ENCODE measurements at regions not wholly inside any gene's neighbourhood (a gene's known extent, or its start where the extent isn't known, plus 50 kb on each side); places are given as distances from the start of the nearest gene placed in this dataset.
A peak's percentile ranks its signal among the peaks of the same experiment; 100 is the strongest.

DNA sequence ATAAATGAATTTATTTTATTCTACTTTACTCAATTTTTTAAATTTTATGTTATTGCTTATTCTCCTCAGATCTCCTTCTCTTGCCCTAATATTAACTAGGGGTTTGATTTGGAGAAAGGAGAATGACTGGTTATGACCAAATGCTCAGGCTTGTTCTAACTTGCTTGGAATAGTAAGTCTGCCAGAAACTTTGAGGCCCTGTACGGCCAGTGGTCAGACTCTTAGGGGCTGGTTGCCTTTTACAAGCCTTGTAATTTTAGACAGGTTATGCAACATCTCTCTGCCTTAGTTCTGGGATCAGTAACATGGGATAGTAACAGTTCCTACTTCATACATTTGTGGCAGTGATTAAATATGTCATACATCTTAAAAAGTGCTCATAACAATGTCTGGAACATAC, 279.5 kb downstream of the DUSP10 start:
- no peak for DNase-seq (ENCODE audit: low spot score)

DNA sequence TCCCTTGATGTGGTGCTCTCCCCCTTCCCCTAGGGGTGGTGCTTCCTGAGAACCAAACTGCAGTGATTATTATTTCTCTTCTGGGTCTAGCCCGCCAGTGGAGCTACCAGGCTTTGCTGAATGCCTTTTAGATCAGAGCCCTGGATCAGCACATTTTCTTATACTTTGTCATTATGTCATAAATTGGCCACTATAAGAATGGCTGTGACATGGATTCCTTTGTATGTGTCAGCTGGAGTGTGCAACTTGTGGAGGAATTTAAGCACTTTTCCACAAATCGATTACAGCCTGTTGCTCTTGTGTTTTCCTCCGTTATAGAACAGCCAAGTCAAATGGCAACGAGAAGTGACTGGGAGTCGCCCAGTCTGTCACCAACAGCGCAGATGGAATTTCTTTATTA, 273.3 kb downstream of the DUSP10 start:
- DNase-seq (ENCODE audit: low spot score): no peak

DNA sequence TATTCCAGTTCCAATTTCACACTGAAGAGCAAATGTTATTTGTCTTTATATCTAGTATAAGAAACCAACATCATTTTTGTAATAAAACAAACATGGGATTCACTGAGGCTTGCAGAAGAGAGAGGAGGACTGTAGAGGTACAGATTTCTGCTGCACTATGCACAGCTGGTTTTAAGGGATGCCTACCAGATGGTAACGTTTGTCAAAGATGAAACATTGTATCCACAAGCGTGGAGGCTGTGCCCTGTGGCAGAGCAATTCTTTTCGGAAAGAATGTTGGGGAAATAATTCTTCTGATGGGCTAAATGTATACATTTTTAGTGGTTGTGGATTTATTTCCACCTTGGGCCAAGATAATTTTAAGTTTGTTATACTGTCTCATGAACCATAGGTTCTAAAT, 272.4 kb downstream of the DUSP10 start:
- DNase-seq (ENCODE audit: low spot score): no peak

DNA sequence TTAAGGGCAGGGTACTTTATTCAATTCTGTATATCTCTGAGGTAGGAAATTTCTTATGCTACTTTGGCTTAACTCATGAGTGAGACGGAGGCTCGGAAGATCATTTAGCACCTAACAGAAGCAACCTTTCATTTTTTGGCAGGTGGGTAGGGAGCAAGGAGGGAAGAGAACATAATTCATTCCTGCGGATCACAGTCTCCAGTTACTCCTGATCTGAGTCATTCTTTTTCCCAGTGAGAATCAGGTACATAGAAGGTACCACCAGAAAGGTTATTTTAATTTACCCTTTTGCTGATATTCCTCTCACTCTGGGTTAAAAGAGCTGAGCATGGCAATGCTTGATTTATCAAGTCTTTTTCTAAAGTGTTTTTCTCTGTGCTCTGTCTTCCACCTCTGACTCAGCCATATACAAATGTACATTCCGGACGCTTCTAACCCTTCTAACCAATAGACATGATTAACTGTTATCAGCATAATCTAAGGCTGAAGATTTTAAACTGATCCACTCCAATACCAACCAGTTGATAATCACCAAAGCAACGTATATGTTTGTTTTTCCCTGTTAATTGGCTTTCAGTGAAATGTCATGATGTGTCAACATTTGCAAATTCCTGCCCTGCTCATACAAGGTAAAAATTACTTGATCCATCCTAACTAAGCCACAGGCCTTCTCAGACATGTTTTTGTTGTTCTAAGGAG, 271.7 kb downstream of the DUSP10 start:
- DNase-seq (ENCODE audit: low spot score): no peak

DNA sequence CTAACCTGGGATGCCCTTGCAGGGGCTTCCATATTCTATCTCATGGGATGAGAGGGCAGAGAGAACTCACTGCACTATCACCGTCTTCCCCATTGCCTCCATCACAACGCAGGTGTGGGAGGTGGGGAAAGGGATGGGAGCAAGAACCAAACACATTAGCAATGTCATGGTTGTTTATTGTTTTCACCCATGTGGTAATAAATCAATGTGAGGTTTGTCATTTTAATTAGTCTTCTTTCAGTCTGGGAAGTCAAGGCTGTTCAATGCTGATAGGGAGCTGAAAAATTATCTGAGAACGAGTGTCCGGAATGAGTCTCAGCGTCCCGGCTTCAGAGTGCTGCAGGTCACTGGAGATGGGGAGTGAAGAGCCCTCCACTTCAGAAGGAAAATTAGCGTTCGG, 268.5 kb downstream of the DUSP10 start:
- DNase-seq (ENCODE audit: low spot score): no peak

DNA sequence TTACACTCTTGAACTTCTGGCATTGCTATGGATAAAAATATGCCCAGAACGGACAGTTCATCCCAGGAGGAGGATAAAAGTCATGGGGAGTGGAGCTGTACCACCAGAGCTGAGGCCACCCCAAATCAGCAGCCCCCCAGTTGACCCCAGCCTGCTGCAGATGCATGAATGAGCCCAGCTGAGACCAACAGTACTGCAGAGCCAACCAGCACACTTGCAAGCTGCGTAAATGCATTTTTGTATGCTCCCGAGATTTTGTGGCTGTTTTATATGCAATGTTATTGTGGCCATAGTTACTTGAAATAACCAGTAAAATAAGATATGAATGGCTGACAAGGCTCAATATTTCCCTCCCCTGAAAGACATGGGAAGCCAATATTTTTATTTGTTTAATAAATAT, 264.6 kb downstream of the DUSP10 start:
- no peak for DNase-seq (ENCODE audit: low spot score)

DNA sequence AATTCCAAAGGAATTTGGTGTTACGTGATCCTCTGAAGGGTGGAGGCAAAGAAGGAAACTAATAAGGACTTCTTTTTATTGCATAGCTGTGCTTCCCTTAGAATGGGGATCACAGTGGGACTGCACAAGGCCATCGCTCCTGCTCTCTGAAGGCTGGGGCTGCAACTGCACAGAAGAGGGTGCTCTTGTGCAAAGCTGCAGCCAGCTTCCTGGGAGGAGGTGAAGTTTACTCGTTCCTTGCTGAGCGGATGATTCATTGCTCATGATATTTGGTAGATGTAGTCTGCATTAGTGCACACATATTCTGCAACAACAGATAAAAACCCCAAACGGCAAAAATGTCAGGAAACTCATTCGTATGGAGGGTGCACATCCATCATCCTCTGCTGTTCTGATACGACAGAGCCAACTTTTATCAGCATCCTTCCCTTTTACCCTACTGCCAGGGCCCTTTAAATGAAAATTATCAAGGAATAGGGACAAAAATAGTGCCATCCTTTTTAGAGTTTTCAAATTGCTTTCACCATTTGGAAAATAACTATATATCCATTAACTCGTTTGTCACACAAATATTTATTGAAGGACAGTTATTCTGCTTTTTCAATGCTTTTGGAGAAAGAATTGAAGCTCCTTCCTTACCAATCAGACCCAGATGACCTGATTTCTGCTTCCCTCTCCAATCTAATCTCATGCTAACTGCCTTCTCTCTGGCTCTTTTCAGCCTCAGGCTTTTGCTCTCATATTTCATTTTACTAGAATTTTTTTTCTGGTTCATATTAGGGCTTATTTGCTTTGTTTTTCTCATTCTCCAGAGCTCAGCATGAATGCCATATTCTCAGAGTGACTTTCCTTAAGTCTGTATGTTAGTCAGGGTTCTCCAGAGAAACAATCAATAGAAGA, 263.6 kb downstream of the DUSP10 start:
- DNase-seq (ENCODE audit: low spot score): peak; percentile 63

DNA sequence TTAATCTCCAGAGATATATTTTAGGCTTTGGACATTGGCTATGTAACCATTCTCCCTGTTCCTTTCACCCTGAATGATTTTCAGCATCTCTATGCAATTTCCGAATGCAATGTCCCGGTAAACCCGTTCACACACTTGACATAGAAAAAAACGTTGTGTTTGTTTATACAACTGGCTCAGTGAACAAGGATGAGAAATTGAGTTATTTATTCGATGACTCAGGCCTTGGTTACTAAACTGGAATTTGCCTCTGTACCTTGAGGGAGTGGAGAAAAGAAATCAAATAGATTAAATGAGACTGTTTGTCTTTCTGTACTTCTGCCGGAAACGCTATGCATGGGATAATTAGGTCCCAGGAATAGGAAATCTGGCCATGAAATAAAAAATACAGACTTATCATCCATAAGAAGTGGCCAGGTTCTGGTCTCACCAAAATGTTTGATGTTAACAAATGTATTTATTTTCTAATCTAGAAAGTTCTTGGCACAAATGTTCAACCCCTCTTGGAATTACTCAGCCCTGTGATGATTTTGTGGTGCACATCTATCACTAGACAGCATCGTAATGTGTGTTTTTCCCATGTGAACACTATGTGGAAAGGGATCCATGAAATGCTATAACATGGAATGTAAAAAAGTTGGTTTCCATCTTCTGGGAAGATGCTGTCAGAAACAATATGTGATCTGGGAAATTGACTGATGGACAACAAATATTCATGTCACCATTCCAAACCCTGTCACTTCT, 253.9 kb downstream of the DUSP10 start:
- no peak for DNase-seq (ENCODE audit: low spot score)

DNA sequence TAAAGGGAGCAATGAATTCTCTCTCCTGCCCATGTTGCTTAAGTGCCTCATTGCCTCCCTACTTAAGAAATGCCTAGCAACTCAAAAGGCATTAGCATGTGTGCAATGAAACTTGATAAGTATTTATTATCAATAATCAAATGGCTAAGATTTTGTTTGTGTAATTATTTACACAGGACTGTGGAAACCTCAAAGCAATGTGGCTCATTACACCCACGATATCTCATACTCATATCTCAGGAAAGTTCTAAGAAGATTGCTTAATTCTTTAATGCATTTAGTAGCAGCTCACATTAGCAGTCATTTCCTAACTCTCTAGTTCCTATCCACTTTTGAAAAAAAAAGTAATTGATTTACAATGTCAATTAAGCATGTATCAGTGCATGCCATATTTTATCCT, 253.3 kb downstream of the DUSP10 start:
- DNase-seq (ENCODE audit: low spot score): no peak

DNA sequence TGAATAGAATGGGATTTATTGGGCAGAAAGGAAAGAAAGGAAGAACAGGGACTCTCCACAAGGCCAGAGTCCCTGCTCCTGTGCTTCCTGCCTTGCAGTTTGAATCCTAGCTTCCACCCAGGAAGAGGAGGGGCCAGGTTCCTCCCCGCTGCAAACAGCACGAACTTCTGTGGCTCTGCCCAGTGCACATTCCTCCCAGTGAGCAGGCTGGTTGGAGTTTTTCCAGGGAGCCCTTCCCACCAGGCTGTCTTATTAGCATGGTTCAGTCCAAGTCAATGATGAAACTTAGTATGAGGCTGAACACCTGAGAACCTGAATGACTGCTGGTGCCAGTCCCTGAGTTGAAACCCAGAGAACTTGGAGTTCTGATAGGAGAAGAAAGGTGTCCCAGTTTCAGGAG, 247.2 kb downstream of the DUSP10 start:
- no peak for DNase-seq (ENCODE audit: low spot score)

DNA sequence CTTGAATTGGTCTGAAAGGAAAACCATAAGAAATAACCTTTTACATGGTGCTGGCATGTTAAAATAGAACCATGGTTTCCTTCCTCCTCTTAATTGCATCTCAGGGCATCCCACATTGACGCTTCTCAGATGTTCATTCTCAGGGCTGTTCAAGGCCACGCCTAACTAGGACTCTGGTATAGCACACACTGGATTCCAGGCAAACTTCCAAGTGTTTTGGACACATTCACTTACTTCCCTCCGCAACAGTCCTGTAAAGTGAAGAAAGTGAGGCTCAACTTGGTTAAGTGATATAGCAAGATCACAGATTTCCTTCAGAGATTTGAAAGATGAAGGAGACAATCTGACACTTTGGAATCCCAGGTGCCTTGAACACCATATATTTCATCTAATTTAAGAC, 244.8 kb downstream of the DUSP10 start:
- no peak for DNase-seq (ENCODE audit: low spot score)

DNA sequence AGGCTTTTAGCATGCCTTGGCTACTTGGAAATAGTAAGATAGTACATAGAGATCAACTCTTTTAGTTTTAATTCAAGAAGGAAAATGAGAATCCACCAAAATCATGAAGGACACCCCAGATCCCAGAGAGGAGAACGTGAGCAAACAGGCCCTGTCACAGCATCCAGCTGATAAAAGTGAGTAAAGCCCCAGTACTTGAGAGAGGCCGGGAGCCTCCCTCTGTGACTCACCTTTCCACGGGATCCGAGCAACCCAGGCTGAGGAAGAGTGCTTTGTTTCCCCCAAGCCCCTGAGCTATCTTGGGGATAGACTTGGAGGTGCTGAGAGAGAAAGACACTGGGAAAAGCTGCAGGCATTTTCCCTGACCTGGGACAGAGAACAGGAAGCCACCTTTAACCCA, 238.6 kb downstream of the DUSP10 start:
- no peak for DNase-seq (ENCODE audit: low spot score)

DNA sequence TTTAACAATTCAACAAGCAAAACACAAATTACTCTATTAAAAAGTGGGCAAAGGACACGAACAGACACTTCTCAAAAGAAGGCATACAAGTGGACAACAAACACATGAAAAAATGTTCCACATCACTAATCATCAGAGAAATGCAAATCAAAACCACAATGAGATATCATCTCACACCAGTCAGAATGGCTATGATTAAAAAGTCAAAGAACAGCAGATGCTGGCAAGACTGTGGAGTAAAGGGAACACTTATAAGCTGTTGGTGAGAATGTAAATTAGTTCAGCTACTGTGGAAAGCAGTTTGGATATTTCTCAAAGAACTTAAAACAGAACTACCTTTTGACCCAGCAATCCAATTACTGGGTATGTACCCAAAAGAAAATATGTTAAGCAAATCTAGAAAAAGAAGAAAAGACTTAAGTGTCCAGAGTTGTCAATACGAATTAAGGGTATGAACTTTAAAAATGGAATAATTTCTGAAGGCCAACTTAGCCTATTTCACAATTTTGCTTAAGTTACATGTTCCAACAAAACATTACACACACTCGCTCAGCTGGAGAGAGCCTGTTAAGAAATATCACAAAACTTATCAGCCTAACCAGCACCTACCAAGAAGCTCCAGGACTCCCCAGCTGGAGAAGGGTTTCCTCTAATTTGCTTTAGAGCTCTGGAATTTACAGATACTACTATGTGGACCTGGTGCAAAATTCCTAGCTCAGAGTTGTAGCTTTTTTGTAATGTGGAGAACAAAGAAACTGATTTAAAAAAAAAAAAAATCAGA, 232.1 kb downstream of the DUSP10 start:
- DNase-seq (ENCODE audit: low spot score): no peak

DNA sequence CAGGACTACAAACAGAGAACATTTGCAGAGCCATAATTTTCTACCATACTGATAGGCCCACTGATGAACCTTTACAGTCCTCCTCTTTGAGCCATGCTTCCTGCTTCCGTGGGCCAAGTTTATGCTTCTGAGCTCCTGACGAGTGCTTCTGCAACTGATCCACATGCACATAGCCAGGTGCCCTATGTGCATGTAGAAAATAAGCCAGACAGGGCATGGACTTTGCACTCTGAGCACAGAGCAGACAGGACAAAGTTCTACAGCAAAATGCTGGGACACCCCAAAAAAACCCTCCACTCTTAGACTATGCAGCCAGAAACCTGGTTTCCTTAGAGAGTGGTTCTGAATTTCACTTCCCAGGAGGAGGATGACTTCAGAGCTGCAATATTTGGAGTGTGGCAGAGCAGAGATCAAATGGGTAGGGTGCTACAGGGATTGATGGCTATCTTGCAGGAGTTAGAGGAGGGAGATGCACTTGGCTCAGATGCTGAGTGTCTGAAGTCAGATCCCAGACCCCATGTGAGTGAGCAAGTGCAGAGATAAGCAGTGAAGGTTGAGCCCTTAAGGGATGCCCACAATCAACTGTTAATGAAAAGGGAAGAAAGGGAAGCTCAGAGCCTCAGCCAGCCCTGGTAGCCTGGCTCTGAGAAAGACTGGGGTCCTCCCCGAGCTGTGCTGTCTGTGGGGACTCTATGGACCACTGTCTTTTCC, 230.9 kb downstream of the DUSP10 start:
- no peak for DNase-seq (ENCODE audit: low spot score)

DNA sequence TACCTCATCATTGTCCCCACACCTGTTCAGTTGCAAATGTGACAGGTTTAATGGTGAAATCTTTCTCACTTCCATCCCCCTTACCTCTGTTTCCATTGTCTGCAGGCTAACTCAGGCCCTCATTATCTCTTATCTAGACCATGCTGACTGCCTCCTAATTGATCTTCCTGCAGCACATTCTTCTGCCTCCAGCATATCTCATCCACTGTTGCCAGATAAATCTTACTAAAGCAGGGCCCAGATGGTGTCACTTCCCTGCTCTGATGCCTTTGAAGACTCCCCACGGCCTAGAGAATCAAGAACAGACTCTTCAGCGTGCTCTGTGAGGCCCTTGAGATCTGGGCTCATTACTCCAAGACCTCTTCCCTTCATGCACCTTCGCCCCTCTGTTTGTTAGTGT, 230.1 kb downstream of the DUSP10 start:
- DNase-seq (ENCODE audit: low spot score): no peak

DNA sequence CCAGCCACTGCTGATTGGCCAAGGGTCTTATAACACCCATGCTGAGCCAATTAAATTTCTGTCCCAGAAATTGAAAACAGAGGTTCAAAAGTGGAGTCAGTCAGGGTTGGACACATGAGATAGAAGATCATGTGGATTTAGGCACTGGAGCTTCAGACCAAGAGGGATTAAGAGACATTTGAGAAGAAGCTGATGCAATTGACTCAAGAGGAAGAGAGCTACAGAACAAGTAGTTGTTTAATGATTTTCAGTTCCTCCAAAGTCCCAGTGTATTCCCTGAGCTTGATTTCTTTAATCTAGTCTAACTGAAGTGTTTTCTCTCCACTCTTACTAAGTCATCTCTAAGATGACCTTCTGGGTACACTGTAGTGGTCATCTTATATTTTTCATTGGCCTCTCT, 227.1 kb downstream of the DUSP10 start:
- no peak for DNase-seq (ENCODE audit: low spot score)

DNA sequence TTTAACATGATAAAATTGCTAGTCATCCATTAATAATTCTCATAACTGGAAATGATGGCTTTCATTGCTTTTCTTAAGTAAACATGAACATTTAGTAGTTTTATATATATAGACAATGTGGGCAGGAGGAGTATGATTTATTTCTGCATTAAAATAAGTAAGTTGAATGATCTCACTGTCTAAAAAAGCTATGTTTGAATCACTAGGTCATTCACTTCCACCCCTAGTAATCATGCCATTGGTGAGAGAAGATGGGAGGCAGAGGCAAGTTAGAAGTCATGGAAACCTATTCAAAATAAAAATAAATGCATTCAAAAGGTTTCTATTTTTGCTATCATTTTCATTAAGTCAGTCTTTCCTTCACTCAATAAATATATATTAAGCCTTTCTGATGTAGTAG, 226.4 kb downstream of the DUSP10 start:
- no peak for DNase-seq (ENCODE audit: low spot score)

DNA sequence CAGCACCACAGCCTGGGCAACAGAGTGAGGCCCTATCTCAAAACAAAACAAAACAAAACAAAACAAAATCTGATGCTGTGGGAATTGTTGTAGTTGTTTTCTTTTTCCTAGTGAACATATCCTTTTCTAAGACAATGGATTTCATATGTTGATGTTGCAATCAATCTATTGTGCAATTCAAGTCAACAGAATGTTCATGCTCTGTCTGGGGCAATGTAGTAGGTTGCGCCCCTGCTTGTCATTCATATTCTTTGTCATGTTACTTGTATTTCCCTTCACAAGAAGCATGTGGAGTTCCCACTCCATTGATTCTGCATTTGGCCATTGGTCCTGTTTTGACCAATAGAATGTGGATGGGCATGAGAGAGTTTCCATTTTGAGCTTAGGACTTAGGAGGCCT, 223.9 kb downstream of the DUSP10 start:
- DNase-seq (ENCODE audit: low spot score): no peak

DNA sequence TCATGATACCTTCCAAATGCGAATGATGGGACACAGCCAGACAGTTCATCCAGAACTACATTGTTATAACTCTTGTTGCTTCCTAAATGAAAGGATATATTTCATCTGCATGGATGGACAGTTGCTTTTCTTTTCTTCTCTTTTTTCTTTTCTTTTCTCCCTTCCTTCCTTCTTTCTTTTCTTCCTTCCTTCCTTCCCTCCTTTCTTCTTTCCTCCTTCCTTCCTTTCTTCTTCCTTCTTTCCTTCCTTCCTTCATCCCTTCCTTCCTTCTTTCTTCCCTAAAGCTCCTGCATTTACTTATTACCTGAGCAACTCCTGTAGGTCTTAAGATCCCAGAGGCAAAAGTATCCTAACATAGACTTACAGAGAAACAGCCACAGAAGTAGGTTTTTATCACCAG, 221.6 kb downstream of the DUSP10 start:
- no peak for DNase-seq (ENCODE audit: low spot score)

DNA sequence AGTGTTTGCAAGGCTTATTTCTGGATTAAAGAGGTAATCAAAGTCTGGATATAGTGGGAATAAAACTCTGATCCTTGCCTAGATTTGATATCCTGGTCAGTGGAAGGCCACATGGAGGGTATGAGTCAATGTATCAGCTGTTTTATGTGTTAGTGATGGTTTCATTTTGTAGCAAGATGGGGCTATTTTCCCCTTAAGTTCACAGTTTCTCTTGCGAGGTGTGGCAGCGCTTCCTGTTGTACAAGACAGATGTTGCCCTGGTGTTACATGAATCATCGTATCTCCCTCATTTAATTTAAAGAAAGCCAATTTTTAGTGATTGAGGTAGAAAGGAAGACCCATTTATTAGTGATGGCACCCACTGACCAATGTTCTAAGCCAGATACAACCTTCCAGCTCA, 220.2 kb downstream of the DUSP10 start:
- DNase-seq (ENCODE audit: low spot score): no peak

DNA sequence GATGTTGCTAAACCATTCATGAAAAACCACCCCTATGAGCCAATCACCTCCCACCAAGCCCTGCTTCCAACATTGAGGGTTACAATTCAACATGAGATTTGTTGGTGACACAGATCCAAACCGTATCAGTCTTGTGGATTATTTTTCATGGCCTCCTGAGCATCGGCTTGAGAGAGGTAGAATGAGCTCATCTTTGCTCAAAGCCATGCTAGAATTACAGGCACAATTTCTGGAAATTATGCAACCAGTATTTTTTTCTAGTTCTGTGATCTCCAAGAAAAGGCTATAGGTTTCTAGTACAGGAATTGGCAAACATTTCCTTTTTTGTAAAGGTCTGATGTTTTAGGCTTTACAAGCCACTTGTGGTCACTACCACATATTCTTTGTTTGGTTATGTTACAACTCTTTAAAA, 219.4 kb downstream of the DUSP10 start:
- no peak for DNase-seq (ENCODE audit: low spot score)

DNA sequence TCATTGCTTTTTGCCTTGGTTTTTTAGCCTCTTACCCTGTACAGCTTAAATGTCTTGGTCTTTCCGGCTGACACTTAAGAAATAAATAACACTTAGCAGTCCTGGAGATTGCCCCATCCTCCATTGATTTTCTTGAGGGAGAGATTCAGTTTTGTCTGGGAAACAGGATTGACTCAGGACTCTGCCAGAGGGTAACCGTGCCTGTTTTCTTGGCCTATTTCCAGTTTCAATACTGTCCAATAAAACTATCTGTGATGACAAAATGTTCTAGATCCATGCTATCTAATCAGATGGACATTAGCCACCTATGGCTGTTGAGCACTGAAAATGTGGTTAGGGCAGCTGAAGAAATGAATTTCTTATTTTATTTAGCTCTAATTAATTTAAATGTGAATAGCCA, 216.1 kb downstream of the DUSP10 start:
- no peak for DNase-seq (ENCODE audit: low spot score)

Measured in CD4-positive, alpha-beta T cell treated with Interleukin-15 for 4 hours (primary cell).